NCI-H2029 treated with DMSO at 0.1 percent for 48 hours (cell line): ENCODE measurements at regions not wholly inside any gene's neighbourhood (a gene's known extent, or its start where the extent isn't known, plus 50 kb on each side); places are given as distances from the start of the nearest gene placed in this dataset.

ENCODE experiments used
- DNase-seq: peaks from one replicate; lab custom pipeline; 2025; lab: John Stamatoyannopoulos, UW

- no peak for DNase-seq
Observed at GRCh38 chr1:223000632-223001031, 142.4 kb downstream of the TLR5 start.

DNA sequence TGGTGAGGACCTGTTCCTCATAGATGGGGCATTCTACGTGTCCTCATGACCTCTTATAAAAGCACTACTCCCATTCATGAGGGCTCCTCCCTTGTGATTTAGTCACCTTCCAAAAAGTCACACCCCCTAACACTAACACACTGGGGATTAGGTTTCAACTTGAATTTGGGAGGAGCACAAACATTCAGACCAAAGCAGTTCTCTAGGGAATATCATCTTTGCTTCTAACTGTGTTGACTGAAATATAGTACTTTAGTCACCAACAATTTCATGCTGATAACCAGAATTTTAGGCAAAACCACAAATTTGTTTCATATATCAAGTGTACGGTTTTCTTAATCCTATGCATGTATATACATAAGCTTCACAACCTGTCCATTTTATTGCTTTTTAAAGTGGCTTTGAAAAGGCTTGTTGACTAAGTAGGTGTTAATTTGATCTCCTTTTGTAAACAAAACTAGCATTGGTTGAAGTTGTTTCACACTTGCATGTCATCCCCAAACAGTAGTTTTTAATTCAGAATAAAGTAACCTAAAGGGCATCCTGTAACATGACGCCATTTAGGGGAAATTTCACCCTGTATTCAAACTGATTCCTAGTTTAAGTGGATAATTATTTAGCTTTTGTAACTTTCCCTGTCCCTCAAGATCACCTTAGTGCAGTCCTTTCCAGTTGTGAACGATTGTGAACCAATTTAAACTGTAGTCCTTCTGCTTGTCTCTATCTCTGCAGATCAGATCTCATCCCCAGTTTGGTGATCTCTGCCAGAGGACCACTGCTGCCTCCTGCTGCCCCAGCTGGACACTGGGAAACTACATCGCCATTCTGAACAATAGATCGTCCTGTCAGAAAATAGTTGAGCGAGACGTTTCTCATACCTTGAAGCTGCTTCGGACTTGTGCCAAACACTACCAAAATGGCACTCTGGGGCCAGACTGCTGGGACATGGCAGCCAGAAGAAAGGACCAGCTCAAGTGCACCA is 141.1 kb downstream of the TLR5 start:
- peak; percentile 58 for DNase-seq

- no peak for DNase-seq
Observed at GRCh38 chr1:223003549-223003948, 139.5 kb downstream of the TLR5 start.

- no peak for DNase-seq
Observed at GRCh38 chr1:223006371-223006770, 136.7 kb downstream of the TLR5 start.

GRCh38 chr1:223006917-223007648 is 136.0 kb downstream of the TLR5 start:
- no peak for DNase-seq

DNA sequence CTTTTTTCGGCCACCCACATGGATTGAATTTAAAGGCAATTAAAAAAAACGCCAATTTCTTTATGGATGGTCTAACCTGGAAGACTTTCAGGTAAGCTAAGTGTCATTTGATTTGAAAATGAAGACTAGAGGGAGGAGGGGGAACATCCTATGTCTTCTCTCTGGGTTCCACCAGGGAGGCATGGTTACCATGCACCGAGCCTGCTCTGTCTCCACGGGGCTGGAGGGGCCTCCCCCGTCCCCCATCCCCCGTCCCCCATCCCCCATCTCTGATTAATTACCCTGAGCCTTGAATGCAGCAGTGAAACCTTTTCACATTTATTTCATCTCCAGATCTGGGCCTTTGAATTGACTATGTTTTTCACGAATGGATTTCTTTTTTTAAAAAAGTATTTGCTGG is 135.1 kb downstream of the TLR5 start:
- DNase-seq = no peak

DNA sequence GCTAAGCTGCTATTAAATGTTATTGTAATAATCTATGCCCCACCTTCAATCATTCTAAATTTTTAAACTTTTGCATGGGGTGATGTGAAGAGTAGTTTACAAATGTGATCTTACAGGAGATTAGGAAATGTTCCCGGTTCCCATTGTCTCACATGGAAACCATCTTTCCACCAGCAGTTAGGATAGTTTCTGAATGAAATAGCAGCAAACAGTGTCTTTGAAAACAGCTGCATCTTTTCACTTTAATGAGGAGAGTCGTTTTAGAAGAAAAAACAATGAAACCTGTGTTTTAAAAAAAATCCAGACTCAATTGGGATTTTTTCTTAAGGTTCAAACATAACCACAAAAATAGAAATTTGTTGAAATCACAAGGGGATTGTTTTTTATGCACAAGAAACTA is 134.2 kb downstream of the TLR5 start:
- no peak for DNase-seq

DNA sequence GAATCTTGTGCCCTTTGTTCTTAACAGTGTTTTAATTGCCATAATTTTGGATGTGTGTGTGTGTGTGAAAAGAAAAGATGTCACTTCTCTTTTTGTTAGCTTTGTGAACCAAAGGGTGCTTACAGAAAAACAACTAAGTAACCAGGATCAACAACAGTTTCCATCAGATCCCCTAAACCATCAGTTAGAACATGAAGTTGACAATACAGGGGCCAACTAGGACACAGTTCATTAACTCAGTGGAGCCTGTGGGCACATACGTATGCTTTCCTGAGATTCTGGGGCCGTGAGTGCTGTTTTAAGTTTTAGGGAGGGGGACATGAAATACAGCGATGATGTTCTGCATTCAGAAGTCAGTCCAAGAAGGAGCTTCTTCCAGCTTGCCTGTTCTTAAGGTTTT is 133.6 kb downstream of the TLR5 start:
- DNase-seq = no peak

DNA sequence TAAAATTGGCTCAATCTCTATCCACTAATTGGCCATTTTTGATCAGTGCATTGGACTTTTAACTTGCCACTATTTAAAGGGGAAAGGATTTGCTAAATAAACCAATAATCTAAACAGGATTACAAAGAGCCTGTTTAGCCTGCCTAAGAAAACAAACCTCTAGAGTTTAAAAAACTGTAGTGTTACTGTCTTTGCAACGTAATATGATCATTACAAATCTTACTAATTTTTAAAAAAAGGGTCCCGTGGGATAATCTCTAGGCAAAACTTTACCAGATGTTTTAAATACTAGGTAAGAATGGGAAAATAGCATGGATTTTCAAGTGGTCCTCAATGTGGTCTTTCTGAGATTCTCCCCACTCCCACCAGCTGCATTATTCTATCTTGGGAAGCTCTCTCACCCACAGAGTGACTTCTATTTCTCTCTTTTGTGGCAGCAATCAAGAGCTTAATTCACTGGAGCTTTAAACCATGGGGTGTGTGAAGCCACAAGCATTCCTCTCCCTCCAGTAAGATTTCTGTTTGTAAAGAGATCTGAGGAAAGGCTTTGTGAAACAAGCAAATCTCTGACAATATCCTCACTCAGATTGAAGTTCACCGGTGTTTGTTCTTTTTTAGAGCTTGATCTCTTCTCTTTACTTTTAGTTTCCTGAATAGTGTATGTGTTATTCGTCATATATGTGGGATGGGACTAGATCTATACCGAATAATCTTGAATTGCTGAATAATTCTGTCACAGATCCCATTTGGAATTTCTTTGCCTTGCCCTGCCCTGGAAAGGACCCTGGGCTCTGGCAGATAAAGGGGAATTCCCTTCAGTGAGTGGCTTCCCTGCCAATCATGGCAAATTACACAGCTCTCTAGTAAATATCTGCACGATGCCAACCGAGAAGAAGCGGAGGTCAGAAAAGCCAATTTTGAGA is 132.2 kb downstream of the TLR5 start:
- DNase-seq = no peak

GRCh38 chr1:223011505-223011856 is 131.6 kb downstream of the TLR5 start:
- DNase-seq = no peak

DNA sequence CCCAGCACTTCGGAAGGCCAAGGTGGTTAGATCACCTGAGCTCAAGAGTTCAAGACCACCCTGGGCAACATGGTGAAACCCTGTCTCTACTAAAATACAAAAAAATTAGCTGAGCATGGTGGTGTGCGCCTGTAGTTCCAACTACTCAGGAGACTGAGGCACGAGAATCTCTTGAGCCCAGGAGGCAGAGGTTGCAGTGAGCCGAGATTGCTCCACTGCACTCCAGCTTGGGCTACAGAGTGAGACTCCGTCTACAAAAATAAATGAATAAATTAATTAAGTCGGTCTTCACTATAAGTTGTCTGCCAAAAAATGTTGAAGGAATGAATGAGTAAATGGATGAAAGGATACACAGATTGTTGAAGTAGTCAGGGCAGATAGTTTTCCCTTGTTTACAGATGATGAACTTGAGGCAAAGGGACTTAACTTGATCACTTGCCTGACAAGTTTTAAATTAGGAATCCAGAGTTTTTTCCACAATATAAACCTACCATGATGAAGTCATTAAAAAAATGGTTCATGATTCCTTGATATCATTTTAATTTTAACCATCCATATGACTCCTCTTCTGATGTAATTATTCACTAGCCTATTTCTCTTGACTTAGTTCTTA is 130.8 kb downstream of the TLR5 start:
- no peak for DNase-seq

GRCh38 chr1:223012938-223013337 is 130.1 kb downstream of the TLR5 start:
- DNase-seq = no peak

GRCh38 chr1:223014142-223014873 is 128.7 kb downstream of the TLR5 start:
- DNase-seq = no peak

GRCh38 chr1:223016381-223016780 is 126.7 kb downstream of the TLR5 start:
- DNase-seq = no peak

- DNase-seq = no peak
Observed at GRCh38 chr1:223016890-223017289, 126.2 kb downstream of the TLR5 start.

- DNase-seq = no peak
Observed at GRCh38 chr1:223017291-223017690, 125.8 kb downstream of the TLR5 start.

DNA sequence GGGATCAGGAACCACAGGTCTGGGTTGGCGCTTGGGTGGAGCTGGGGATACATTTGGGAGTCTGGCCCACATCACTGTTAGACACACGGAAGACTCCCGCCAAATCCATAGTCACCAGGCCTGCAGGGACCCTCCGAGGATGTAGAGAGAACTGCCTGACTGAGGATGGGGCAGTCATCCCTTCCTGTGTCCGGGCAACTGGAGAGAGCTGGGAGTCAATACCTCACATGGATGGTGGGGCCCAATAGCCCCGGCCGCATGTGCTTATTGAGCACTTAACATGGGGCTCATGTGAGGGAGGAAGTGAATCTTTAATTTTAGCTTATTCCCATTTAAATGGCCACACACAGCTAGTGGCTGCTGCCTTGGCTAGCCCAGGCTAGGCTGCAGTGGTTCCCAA is 124.5 kb downstream of the TLR5 start:
- no peak for DNase-seq

- no peak for DNase-seq
Observed at GRCh38 chr1:223019256-223019655, 123.8 kb downstream of the TLR5 start.

DNA sequence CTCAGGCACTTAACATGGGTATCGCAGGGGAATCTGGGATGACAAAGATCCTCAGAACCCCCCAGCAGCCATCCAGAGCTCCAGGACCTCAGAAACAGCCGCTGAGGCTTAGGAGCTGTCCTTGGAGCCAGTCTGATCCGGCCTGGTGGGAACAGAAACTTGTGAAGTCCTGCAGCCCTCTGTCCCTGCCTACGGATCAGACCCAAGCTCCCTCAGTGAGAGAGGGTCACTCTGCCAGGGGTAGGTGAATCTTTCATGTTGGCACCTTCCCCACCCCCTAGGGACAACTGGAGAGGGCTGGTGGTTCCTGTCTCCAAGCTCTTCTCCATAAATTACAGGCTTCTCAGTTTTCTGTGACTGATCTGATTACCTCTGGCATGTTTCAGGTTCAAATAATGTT is 122.3 kb downstream of the TLR5 start:
- DNase-seq = no peak

DNA sequence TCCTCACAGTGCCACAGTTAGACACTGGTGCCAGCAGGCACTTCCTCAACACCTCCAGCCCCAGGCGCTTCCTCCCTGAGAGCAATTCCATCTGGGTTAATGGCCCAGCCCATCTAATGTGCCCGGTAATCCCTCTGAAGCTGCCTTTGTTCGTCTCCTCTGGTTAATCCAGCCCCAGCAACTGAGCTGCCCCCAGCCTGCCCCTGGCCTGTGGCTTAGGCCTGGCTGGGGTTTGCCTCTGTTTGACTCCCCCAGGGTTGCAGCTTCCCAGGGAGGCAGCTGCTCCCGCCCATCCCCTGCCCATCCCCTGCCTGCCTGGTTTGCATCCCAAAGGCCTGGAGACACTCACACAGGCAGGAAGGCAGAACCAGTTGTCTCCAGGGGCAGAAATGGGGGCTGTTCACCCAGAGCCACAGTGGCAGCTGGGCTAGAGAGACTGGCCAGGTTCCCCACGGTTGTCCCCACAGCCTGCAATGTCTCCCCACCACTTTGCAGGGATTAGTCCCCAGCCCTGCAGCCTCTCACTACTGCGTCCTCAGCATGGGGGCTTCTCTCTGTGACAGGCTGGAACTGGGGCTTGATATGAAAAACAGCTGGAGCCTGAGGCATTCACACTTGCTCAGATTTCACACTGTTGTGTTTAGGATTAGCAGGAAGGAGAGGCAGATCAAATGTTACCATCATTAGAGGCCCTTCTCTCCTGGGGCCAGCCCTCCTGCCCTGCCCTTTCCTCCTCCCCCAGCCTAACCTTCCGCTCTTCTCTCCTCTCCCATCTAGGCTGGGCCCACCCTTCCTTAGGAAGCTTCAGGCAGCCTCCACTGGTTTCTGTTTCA is 120.2 kb downstream of the TLR5 start:
- DNase-seq = no peak
